ENCODE measurements at regions not wholly inside any gene's neighbourhood (a gene's known extent, or its start where the extent isn't known, plus 50 kb on each side); places are given as distances from the start of the nearest gene placed in this dataset.

DNA sequence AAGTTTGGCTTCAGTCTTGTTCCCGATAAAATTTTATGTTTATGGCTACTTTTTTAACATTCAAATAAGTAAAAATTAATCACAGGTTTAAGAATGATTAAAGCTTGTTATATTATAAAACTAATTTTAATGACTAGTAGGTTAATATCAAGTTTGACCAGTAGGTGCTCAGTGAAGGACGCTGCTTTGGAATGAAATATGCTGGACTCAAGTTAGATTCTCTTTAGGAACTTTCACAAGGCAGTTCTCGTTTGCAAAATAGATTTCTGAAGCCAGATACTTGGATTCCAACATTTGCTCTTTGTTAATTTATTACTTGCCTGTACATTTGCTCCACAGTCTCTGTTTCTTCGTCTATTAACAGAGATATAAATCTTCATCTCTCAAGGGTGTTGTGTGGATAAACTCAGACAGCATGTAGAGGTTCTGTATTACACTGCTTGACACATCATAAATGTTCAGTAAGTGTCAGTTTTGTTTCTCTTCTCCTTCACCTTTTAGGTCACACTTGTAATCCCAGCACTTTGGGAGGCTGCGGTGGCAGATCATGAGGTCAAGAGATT is 432.8 kb upstream of the CHRM3 start:
- no peaks in the 10 kb centered on the region for H3K4me1 ChIP-seq (ENCODE audit: insufficient read depth, low read length)
- WGBS (ENCODE audit: low lambda C conversion rate), result 22% methylated on average over 5 of the region's 5 CpGs
- H3K4me2 ChIP-seq (ENCODE audit: low read depth, low read length), result no peak overlapping the region
- FAIRE-seq (no peak), ATAC-seq (no peak), DNase-seq (ENCODE audit: low spot score) (no peak)
- no peak overlapping the region for H3K27ac ChIP-seq (ENCODE audit: extremely low read length, insufficient read depth, low read length)
- ChIA-PET CTCF (ENCODE audit: low intra/inter-chr PET ratio, low total read pairs) (no interaction called here), POLR2A (no interaction called here)
- in situ Hi-C loops (cut with HindIII; ENCODE audit: extremely low pct_ligation_motif_present, low pct_unique_long_range_greater_than_20kb) (no loop called here), intact Hi-C loops (cut with micrococcal nuclease; ENCODE audit: unreplicated experiment) (no loop called here)
- no peaks in the 10 kb centered on the region for H3K79me2 ChIP-seq (ENCODE audit: insufficient read depth, low read length)
- H3K27me3 ChIP-seq (ENCODE audit: control insufficient read depth in 1 of 2, insufficient read depth in 2 of 2, low read length in 2 of 2), result no peaks in the 10 kb centered on the region
- no peak for TF ChIP-seq ZSCAN20 (CRISPR knock-in tag; IDR thresholded peaks at IDR 0.05; ENCODE audit: borderline replicate concordance)
- no peak for TF ChIP-seq MAFK (conservative IDR thresholded peaks at IDR 0.05 in 1 of 2, IDR thresholded peaks at IDR 0.05 in 1 of 2; ENCODE audit: low read length in 2 of 2)
- no peak for TF ChIP-seq MAZ (IDR thresholded peaks at IDR 0.05; ENCODE audit: borderline replicate concordance, low read depth, low read length)
- TF ChIP-seq MAZ (CRISPR knock-in tag; IDR thresholded peaks at IDR 0.05; ENCODE audit: low read depth), result no peak
- TF ChIP-seq SPEN (CRISPR knock-in tag; IDR thresholded peaks at IDR 0.05; ENCODE audit: low read depth), result no peak
- TF ChIP-seq MXD3 (CRISPR knock-in tag; IDR thresholded peaks at IDR 0.05), result no peak
- TF ChIP-seq ZNF256 (CRISPR knock-in tag; conservative IDR thresholded peaks at IDR 0.05), result no peak
- TF ChIP-seq HNRNPK (IDR thresholded peaks at IDR 0.05; ENCODE audit: low read depth, low read length, poor library complexity, severe bottlenecking), result no peak
- no peak for TF ChIP-seq ZNF446 (CRISPR knock-in tag; IDR thresholded peaks at IDR 0.05)
- TF ChIP-seq RARG (CRISPR knock-in tag; IDR thresholded peaks at IDR 0.05; ENCODE audit: low read depth), result no peak
- TF ChIP-seq GRHL1 (CRISPR knock-in tag; conservative IDR thresholded peaks at IDR 0.05), result no peak
- no peak for TF ChIP-seq ZNF800 (CRISPR knock-in tag; IDR thresholded peaks at IDR 0.05)
- no TSS peak for BruUV-seq (replicated peaks)
- H3K9me3 ChIP-seq (ENCODE audit: low read length), result peaks cover 86% of the 10 kb centered on the region
- no peaks in the 10 kb centered on the region for H4K20me1 ChIP-seq (ENCODE audit: insufficient read depth, low read length)
- H3K9ac ChIP-seq (ENCODE audit: insufficient read depth, low read depth, low read length), result no peak overlapping the region
- H3K36me3 ChIP-seq (replicated peaks in 1 of 2; ENCODE audit: control insufficient read depth in 1 of 2, insufficient read depth in 2 of 2, low read length in 2 of 2), result no peaks in the 10 kb centered on the region
- no peak overlapping the region for H2AFZ ChIP-seq (ENCODE audit: low read length)
- H3K4me3 ChIP-seq (replicated peaks in 1 of 3; ENCODE audit: insufficient read depth in 1 of 3, low read depth in 2 of 3, low read length in 3 of 3), result no peak overlapping the region
